ENCODE measurements at regions not wholly inside any gene's neighbourhood (a gene's known extent, or its start where the extent isn't known, plus 50 kb on each side); places are given as distances from the start of the nearest gene placed in this dataset.
"Not testable (repeated sequence)": the region's sequence is repeated elsewhere in the genome, so short reads cannot be mapped to it uniquely, and the experiment has no call there.

GRCh38 chr5:112576298-112576925 is 157.3 kb upstream of the EPB41L4A start:
- no peak for DNase-seq

DNA sequence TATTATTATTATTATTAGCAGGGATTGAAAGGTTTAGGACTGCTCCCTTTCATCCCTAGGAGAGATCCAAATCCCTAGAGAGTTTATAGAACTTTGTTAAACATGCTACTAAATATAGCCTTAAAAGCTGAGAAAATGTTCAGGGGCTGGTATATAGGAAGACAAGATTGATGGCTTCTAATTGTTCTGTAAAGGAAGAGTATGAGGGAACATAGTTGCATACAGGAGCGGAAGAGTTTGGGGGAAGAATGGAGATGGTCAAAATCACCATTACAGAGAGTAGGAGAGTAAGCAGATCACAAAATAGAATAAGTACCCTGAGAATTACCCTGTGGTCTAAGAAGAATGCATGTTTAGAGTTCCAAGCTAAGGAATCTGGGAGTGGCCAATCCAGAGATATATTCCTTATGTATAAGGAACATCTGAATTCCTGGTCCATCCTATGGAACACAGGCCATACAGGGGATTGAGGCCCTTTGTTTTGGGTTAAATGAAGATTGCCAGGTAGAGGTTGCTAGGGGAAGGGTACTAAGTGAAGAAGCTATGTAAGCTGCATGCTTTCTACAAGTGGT is 158.0 kb upstream of the APC start:
- DNase-seq: no peak

DNA sequence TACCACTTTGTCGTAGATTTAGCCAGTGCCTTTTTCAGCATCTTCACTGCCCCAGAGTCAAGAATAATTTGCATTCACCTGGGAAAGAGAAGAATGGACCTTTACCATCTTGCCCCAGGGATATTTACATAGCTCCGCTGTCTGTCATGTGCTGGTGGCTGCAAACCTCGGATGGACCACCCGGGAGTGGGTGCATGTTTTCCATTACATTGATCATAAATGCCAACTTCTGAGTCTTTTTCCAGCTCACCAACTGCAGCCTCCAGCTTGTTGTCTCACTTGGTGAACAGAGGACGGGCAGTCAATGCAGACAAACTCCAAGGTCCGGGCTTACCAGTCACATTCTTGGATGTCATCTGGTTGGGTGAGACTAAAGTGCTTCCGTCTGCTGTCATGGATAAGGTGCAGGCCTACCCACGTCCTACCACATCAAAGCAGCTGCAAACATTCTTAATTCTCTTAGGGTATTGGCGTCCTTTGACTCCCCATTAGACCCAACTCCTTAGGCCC is 155.8 kb upstream of the APC start:
- DNase-seq: no peak

GRCh38 chr5:112583166-112583565 is 154.5 kb upstream of the APC start:
- no peak for DNase-seq

GRCh38 chr5:112584781-112585180 is 152.9 kb upstream of the APC start:
- DNase-seq: no peak

- no peak for DNase-seq
Observed at GRCh38 chr5:112586596-112587062, 151.1 kb upstream of the APC start.

DNA sequence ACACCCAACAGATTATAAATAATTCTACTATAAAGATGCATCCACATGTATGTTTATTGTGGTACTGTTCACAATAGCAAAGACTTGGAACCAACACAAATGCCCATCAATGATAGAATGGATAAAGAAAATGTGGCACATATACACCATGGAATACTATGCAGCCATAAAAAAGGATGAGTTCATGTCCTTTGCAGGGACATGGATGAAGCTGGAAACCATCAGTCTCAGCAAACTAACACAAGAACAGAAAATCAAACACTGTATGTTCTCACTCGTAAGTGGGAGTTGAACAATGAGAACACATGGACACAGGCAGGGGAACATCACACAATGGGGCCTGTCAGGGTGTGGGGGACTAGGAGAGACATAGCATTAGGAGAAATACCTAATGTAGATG is 146.8 kb upstream of the APC start:
- not testable (repeated sequence) for DNase-seq

- no peak for DNase-seq
Observed at GRCh38 chr5:112594095-112594850, 143.4 kb upstream of the APC start.

GRCh38 chr5:112594941-112595340 is 142.7 kb upstream of the APC start:
- no peak for DNase-seq

GRCh38 chr5:112597831-112598230 is 139.9 kb upstream of the APC start:
- DNase-seq: no peak

DNA sequence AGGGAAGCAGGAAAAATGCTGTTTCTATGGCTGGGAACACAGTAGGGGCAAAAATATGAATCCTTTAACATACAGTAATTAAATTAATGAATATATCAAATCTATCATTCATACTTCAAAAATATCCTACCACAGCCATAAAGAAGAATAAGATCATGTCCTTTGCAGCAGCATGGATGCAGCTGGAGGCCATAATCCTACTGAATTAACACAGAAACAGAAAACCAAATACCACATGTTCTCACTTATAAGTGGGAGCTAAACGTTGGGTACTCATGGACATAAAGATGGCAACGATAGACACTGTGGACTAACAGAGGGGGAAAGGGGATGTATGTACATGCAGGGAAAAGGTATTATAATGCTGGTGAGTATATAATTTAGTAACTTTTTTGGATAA is 137.2 kb upstream of the APC start:
- DNase-seq: not testable (repeated sequence)

- peak; percentile 7 for DNase-seq
Observed at GRCh38 chr5:112604732-112605630, 132.7 kb upstream of the APC start.

DNA sequence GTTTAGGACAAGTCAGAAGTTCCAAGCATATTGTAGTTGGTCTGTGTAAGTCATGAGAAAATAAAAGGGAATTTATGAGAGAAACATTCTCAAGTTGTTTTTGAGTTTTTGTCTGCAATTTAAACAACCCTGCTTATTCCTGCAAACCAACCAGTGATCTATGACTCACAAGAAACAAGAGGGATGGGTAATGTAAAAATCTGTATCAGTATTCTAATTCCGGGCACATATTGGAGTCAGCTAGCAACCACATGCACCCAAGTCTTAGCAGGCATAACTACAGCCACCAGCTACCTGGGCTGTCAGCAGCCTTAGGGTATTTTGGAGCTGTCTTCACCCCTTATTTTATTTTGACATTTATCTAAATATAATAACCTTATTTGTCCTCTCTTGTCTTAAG is 128.7 kb upstream of the APC start:
- no peak for DNase-seq

- no peak for DNase-seq
Observed at GRCh38 chr5:112612663-112613062, 125.0 kb upstream of the APC start.

DNA sequence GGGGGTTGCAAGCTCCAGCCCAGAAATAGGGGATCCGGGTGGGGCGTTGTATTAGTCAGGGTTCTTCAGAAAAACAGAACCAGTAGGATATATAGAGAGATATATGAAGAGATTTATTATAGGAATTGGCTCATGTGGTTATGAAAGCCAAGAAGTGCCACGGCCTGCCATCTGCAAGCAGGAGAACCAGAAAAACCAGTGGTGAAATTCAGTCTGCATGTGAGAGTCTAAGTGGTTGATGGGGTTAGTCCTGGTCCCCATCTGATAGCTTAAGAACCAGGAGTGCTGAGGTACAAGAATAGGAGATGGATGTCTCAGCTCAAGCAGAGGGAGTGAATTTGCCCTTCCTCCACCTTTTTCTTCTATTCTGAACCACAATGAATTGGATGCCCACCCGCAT is 123.4 kb upstream of the APC start:
- DNase-seq: no peak

DNA sequence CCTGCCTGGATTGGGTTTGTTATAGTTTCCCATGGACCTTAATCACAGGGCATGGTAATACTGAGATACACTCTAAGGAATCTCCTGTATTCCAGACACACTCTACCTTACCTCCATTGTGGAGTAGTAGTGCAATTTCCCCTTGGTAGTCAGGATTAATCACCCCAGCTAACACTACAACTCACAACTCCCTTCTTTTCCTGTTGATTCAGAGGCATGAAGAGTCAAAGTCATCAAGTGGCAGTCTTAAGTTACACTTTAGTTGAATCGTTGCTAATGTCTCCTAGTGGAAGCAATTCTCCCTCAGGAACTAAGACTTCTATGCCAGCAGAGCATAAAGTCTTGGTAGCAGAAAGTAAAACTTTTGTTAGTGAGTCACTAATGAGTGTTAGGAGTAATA is 122.7 kb upstream of the APC start:
- no peak for DNase-seq

- DNase-seq: no peak
Observed at GRCh38 chr5:112616812-112617547, 120.7 kb upstream of the APC start.

- DNase-seq: no peak
Observed at GRCh38 chr5:112625246-112625645, 112.4 kb upstream of the APC start.

DNA sequence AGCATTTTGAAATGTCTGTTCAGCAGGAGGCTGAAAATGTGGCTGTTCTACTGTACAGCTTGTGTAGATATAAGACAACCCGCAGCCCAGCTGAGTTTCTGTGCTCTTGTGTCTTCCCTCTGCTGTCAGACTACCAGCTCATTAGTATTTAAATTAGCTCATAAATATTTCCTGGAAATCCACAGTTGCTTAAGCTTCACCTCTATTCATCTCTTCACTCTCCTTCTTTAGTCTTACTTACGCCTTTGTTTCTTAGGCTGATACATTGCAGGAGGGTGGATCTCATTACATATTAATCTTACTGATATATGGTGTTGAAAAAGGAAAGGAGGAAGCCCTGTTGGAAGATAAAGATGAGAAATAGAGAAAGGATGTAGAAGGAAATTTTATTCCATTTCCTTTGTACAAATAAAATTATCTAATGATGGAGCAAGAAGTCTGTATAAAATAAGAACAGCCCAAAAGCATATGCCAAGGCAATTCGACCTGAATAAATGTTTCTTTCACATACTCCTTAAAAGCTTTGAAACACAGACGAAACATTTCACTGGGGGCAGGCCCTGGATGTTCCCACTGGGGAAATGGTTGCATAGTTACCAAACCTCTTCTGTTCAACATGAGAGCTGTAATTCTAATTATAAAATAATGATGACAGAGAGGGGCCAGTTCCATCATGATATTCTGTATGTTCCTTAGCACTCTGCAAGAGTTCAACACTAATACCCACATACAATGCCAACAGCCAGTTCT is 111.8 kb upstream of the APC start:
- DNase-seq: no peak

GRCh38 chr5:112626715-112627114 is 111.0 kb upstream of the APC start:
- no peak for DNase-seq

DNA sequence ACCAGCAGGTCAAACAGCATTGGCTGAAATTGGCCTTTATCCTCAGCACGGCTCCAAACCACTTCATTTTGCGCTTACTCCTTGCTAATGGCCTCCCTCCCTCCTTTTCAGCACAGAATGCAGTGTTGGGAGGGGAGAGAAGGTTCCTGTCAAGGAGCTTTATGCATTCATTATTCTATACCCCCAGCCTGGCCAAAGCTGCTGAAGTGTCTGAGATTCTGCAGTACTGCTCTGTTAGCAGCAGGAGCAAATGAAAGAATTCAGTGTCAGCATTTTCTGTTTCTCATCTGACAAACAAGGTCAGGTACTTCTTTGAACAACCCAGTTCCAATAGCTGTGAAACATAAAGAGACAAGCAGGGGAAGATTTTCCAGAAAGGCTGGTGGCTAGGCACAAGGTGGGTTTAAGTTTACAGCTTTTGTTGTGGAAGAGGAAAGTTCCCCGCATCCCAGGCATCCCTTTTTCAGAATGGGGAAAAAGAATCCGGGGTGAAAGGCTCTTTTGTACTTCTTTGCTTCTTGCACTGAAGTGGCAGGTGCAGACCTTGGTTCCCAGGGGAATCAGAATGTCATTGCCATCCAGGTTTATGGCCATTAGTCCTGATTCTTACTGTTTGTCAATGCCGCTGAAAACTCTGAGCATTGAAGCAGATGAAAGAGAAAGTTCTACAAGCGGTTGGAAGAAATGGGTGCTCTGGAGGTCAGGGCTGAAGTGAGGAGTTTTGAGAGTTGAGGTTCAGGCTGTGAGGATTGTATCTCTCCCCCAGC is 109.3 kb upstream of the APC start:
- DNase-seq: no peak
